ENCODE measurements at regions not wholly inside any gene's neighbourhood (a gene's known extent, or its start where the extent isn't known, plus 50 kb on each side); places are given as distances from the start of the nearest gene placed in this dataset.
A peak's percentile ranks its signal among the peaks of the same experiment; 100 is the strongest.

DNA sequence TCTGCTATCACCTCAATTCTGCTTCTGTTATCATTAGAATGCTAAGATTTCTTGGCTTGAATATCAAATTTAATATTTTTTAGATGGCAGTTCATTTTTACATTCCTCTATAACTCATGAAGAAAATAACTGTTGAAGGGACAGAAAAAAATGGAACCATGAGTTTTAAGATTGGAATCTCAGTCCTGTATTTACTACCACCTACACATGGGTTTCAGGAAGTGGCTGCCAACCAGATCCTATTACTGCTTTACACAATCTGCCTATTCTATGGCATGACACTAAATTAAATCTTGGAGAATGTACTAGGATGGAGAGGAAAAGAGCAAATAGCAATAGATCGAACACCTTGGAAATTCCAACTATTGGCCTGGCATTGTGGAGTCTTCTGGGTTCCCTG lies 140.8 kb downstream of the DUSP6 start:
- no peak overlapping the region for H3K4me3 Mint-ChIP-seq
- no peak for DNase-seq
- Histone ChIP-seq H3K9ac (ENCODE audit: extremely low read depth, low read length, poor library complexity, severe bottlenecking) (no peak overlapping the region), H3K36me3 (ENCODE audit: control insufficient read depth, insufficient read depth, low read length) (no peaks in the 10 kb centered on the region), H3K4me1 (ENCODE audit: control insufficient read depth, insufficient read depth, low read length) (peaks cover 10% of the 10 kb centered on the region), H3K4me3 (ENCODE audit: low read length) (no peak overlapping the region), H3K9me3 (ENCODE audit: control insufficient read depth, low read length) (no peaks in the 10 kb centered on the region), H3K27ac (ENCODE audit: low read depth, low read length) (no peak overlapping the region), H3K27me3 (ENCODE audit: control insufficient read depth, insufficient read depth, low read length, poor library complexity, severe bottlenecking) (no peaks in the 10 kb centered on the region)
- WGBS, 2 experiments (ENCODE audit: insufficient coverage in 1 of 2, insufficient read length in 1 of 2) = 78 to 94% methylated on average over 1 of the region's 1 CpG
- no peaks in the 10 kb centered on the region for H3K27me3 Mint-ChIP-seq (ENCODE audit: insufficient read depth)
- H3K36me3 Mint-ChIP-seq (ENCODE audit: low read depth) = no peaks in the 10 kb centered on the region
- TF ChIP-seq CTCF (conservative IDR thresholded peaks at IDR 0.05) = no peak
- no peak overlapping the region for H3K27ac Mint-ChIP-seq
- no peaks in the 10 kb centered on the region for H3K9me3 Mint-ChIP-seq
- peaks cover 22% of the 10 kb centered on the region for H3K4me1 Mint-ChIP-seq

GRCh38 chr12:89210277-89210676 lies 142.0 kb downstream of the DUSP6 start:
- peaks cover 26% of the 10 kb centered on the region for H3K4me1 Mint-ChIP-seq
- Histone ChIP-seq H3K27ac (ENCODE audit: low read depth, low read length) (no peak overlapping the region), H3K36me3 (ENCODE audit: control insufficient read depth, insufficient read depth, low read length) (no peaks in the 10 kb centered on the region), H3K9me3 (ENCODE audit: control insufficient read depth, low read length) (no peaks in the 10 kb centered on the region), H3K9ac (ENCODE audit: extremely low read depth, low read length, poor library complexity, severe bottlenecking) (no peak overlapping the region), H3K4me1 (ENCODE audit: control insufficient read depth, insufficient read depth, low read length) (peaks cover 10% of the 10 kb centered on the region), H3K27me3 (ENCODE audit: control insufficient read depth, insufficient read depth, low read length, poor library complexity, severe bottlenecking) (no peaks in the 10 kb centered on the region), H3K4me3 (ENCODE audit: low read length) (no peak overlapping the region)
- no peak for DNase-seq
- H3K36me3 Mint-ChIP-seq (ENCODE audit: low read depth) = no peaks in the 10 kb centered on the region
- 97% methylated on average over 2 of the region's 2 CpGs; no CpG with 5 or more reads in 1 of the 2 experiments for WGBS, 2 experiments (ENCODE audit: insufficient coverage in 1 of 2, insufficient read length in 1 of 2)
- no peak overlapping the region for H3K27ac Mint-ChIP-seq
- no peak overlapping the region for H3K4me3 Mint-ChIP-seq
- no peak for TF ChIP-seq CTCF (conservative IDR thresholded peaks at IDR 0.05)
- no peaks in the 10 kb centered on the region for H3K27me3 Mint-ChIP-seq (ENCODE audit: insufficient read depth)
- no peaks in the 10 kb centered on the region for H3K9me3 Mint-ChIP-seq

GRCh38 chr12:89208661-89209096 lies 143.6 kb downstream of the DUSP6 start:
- TF ChIP-seq CTCF (conservative IDR thresholded peaks at IDR 0.05) = no peak
- Histone ChIP-seq H3K27ac (ENCODE audit: low read depth, low read length) (peak overlapping the region; percentile 4), H3K9me3 (ENCODE audit: control insufficient read depth, low read length) (no peaks in the 10 kb centered on the region), H3K27me3 (ENCODE audit: control insufficient read depth, insufficient read depth, low read length, poor library complexity, severe bottlenecking) (no peaks in the 10 kb centered on the region), H3K4me3 (ENCODE audit: low read length) (no peak overlapping the region), H3K36me3 (ENCODE audit: control insufficient read depth, insufficient read depth, low read length) (no peaks in the 10 kb centered on the region), H3K4me1 (ENCODE audit: control insufficient read depth, insufficient read depth, low read length) (peaks cover 10% of the 10 kb centered on the region), H3K9ac (ENCODE audit: extremely low read depth, low read length, poor library complexity, severe bottlenecking) (no peak overlapping the region)
- H3K27ac Mint-ChIP-seq = peak overlapping the region; percentile 23
- H3K4me1 Mint-ChIP-seq = peaks cover 26% of the 10 kb centered on the region
- no peak for DNase-seq
- H3K4me3 Mint-ChIP-seq = no peak overlapping the region
- no peaks in the 10 kb centered on the region for H3K27me3 Mint-ChIP-seq (ENCODE audit: insufficient read depth)
- no peaks in the 10 kb centered on the region for H3K9me3 Mint-ChIP-seq
- 63% methylated on average over 2 of the region's 2 CpGs; no CpG with 5 or more reads in 1 of the 2 experiments for WGBS, 2 experiments (ENCODE audit: insufficient coverage in 1 of 2, insufficient read length in 1 of 2)
- H3K36me3 Mint-ChIP-seq (ENCODE audit: low read depth) = no peaks in the 10 kb centered on the region
